ENCODE measurements at regions not wholly inside any gene's neighbourhood (a gene's known extent, or its start where the extent isn't known, plus 50 kb on each side); places are given as distances from the start of the nearest gene placed in this dataset.

DNA sequence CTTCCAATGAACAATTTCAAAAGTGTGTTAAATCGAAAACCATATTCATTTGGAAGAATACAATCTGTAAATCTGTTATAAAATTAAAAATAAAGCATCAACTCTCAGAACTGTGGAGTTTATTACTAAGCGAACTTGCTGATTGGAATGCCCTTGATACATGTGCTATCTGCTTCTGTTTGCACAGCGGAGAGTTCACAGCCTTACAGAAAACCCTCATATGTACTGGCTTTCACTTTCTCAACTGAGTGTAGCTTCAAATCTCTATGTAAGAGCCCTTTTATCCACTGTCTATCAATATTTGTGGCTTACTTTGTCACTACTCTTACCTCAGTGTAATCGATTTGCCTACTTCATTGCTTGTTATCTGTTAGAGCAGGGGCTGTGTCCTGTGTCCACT, 447.4 kb downstream of the C6orf118 start:
- Mint-ChIP-seq H3K27ac (ENCODE audit: unreplicated experiment) (no peak overlapping the region), H3K27me3 (ENCODE audit: unreplicated experiment) (no peaks in the 10 kb centered on the region), H3K4me3 (ENCODE audit: unreplicated experiment) (no peak overlapping the region), H3K9me3 (ENCODE audit: unreplicated experiment) (no peaks in the 10 kb centered on the region), H3K36me3 (ENCODE audit: unreplicated experiment) (no peaks in the 10 kb centered on the region), H3K4me1 (ENCODE audit: low read depth, unreplicated experiment) (no peaks in the 10 kb centered on the region)
- DNase-seq = no peak
- TF ChIP-seq, protein P1, sequence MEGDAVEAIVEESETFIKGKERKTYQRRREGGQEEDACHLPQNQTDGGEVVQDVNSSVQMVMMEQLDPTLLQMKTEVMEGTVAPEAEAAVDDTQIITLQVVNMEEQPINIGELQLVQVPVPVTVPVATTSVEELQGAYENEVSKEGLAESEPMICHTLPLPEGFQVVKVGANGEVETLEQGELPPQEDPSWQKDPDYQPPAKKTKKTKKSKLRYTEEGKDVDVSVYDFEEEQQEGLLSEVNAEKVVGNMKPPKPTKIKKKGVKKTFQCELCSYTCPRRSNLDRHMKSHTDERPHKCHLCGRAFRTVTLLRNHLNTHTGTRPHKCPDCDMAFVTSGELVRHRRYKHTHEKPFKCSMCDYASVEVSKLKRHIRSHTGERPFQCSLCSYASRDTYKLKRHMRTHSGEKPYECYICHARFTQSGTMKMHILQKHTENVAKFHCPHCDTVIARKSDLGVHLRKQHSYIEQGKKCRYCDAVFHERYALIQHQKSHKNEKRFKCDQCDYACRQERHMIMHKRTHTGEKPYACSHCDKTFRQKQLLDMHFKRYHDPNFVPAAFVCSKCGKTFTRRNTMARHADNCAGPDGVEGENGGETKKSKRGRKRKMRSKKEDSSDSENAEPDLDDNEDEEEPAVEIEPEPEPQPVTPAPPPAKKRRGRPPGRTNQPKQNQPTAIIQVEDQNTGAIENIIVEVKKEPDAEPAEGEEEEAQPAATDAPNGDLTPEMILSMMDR (IDR thresholded peaks at IDR 0.05; ENCODE audit: partially characterized antibody, unreplicated experiment) = no peak

DNA sequence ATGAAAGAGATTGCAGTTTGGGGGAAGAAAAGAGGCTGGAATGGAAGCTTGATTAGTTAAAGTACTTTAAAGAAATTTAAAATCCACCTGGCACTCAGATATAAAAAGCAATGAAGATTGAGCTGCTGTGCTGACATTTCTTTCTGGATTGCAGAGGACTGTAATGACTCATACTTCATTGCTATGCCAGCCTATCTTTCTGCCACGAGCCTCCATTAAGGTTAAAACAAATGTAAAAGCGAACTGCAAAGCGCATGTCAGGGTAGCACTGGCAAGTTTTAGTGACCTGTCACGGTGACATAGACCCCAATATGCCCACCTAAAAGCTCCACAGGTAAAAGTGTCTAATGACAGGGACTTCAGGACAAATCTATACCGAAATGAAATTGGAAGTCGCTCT, 449.6 kb downstream of the C6orf118 start:
- Mint-ChIP-seq H3K9me3 (ENCODE audit: unreplicated experiment) (no peaks in the 10 kb centered on the region), H3K4me1 (ENCODE audit: low read depth, unreplicated experiment) (no peaks in the 10 kb centered on the region), H3K27me3 (ENCODE audit: unreplicated experiment) (no peaks in the 10 kb centered on the region), H3K36me3 (ENCODE audit: unreplicated experiment) (no peaks in the 10 kb centered on the region), H3K4me3 (ENCODE audit: unreplicated experiment) (no peak overlapping the region), H3K27ac (ENCODE audit: unreplicated experiment) (no peak overlapping the region)
- TF ChIP-seq, protein P1 (IDR thresholded peaks at IDR 0.05; ENCODE audit: partially characterized antibody, unreplicated experiment) = no peak
- no peak for DNase-seq

DNA sequence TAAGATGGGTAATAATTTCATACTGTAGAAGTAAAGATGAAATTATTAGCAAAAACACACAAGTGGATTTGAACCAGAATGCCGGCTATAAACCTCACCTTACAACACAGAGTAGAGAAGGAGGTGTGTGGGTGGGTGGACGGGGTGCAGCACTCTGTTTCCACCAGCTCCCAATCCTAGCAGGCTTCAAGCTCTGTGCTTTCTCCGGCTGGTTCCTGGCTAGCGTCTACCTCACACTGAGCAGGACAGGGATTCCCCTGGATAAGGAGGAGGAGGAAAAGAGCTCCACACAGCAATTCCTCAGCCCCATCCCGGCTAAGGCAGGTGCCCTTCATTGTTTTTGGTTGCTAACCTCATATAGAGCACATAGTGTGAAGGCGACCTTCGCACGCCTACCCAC, 453.3 kb downstream of the C6orf118 start:
- no peaks in the 10 kb centered on the region for H3K9me3 Mint-ChIP-seq (ENCODE audit: unreplicated experiment)
- no peaks in the 10 kb centered on the region for H3K4me1 Mint-ChIP-seq (ENCODE audit: low read depth, unreplicated experiment)
- no peak overlapping the region for H3K4me3 Mint-ChIP-seq (ENCODE audit: unreplicated experiment)
- H3K27ac Mint-ChIP-seq (ENCODE audit: unreplicated experiment) = no peak overlapping the region
- TF ChIP-seq, protein P1 (IDR thresholded peaks at IDR 0.05; ENCODE audit: partially characterized antibody, unreplicated experiment) = no peak
- no peaks in the 10 kb centered on the region for H3K36me3 Mint-ChIP-seq (ENCODE audit: unreplicated experiment)
- no peaks in the 10 kb centered on the region for H3K27me3 Mint-ChIP-seq (ENCODE audit: unreplicated experiment)
- no peak for DNase-seq

DNA sequence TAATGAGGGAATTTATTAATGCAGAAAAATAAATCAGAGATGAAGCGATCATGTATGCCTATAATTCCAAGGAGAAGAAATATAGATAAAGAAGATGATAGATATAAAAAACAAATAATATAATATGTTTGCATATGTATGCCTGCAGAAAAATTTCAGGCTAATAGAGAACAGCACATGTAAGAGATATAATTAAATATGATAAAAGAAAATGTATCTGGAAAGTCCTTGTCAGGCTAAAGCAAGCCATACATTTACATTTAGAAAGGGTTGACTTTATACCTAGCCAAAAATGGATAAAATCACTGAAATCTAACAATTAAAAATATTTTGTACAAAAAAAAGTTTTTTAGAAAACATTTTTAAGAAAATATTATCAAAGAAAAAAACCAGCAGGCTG, 454.1 kb downstream of the C6orf118 start:
- Mint-ChIP-seq H3K9me3 (ENCODE audit: unreplicated experiment) (no peaks in the 10 kb centered on the region), H3K4me3 (ENCODE audit: unreplicated experiment) (no peak overlapping the region), H3K27ac (ENCODE audit: unreplicated experiment) (no peak overlapping the region), H3K4me1 (ENCODE audit: low read depth, unreplicated experiment) (no peaks in the 10 kb centered on the region), H3K36me3 (ENCODE audit: unreplicated experiment) (no peaks in the 10 kb centered on the region), H3K27me3 (ENCODE audit: unreplicated experiment) (no peaks in the 10 kb centered on the region)
- TF ChIP-seq, protein P1 (IDR thresholded peaks at IDR 0.05; ENCODE audit: partially characterized antibody, unreplicated experiment) = no peak
- no peak for DNase-seq

DNA sequence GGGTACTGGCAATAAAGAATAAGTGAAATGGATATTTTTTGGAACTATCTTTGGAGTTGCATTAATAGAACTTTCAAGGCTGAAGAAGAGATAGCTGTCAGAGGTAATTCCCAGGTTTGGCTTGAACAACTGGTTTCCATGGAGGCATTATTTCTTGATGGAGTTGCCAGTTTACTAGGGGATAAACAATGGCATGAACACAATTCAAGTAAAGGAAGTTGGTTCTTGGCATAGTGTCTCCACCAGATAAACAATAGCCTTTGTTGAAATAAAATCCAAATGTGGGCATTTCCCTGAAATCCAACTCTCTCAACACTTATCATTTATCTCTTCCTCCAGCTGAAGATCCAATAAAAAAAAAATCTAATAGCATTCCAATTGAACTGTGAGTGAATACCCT, 454.9 kb downstream of the C6orf118 start:
- DNase-seq = no peak
- no peaks in the 10 kb centered on the region for H3K27me3 Mint-ChIP-seq (ENCODE audit: unreplicated experiment)
- no peaks in the 10 kb centered on the region for H3K9me3 Mint-ChIP-seq (ENCODE audit: unreplicated experiment)
- no peak overlapping the region for H3K27ac Mint-ChIP-seq (ENCODE audit: unreplicated experiment)
- TF ChIP-seq, protein P1 (IDR thresholded peaks at IDR 0.05; ENCODE audit: partially characterized antibody, unreplicated experiment) = no peak
- H3K4me1 Mint-ChIP-seq (ENCODE audit: low read depth, unreplicated experiment) = no peaks in the 10 kb centered on the region
- H3K4me3 Mint-ChIP-seq (ENCODE audit: unreplicated experiment) = no peak overlapping the region
- H3K36me3 Mint-ChIP-seq (ENCODE audit: unreplicated experiment) = no peaks in the 10 kb centered on the region
